Heart left ventricle (tissue), 16 donors: ENCODE measurements at regions not wholly inside any gene's neighbourhood (a gene's known extent, or its start where the extent isn't known, plus 50 kb on each side); places are given as distances from the start of the nearest gene placed in this dataset.

Experiments used
- ATAC-seq, 4 donors: fragments of 200-7000 bp; cut with Tn5 transposase; one replicate each; pipeline ENCODE4 v1.9.1; 2020 to 2022; ENCODE audit warnings: moderate library complexity in 4 of 4, mild to moderate bottlenecking in 3 of 4, moderate number of reproducible peaks in 1 of 4
- DNase-seq, 5 donors: peaks; one replicate each; pipeline ENCODE4 v3.0.0-alpha.2; 2020
- H3K27ac ChIP-seq, 12 donors: fragments of 200-600 bp; sonication (generic) in 4 of 12; one replicate each; pipeline versions ENCODE4 v1.5.0 to v1.8.0; 2016 to 2022; ENCODE audit warnings: mild to moderate bottlenecking in 2 of 12
- H3K27me3 ChIP-seq, 9 donors: fragments of 200-600 bp; sonication (generic) in 2 of 9; one replicate each; pipeline versions ENCODE4 v1.5.1 to v1.8.0; 2016 to 2022; ENCODE audit warnings: mild to moderate bottlenecking in 3 of 9
- H3K36me3 ChIP-seq, 9 donors: fragments of 200-600 bp; sonication (generic) in 2 of 9; one replicate each; pipeline versions ENCODE4 v1.5.0 to v1.8.0; 2018 to 2022; ENCODE audit warnings: mild to moderate bottlenecking in 2 of 9
- H3K4me1 ChIP-seq, 12 donors: fragments of 200-600 bp; sonication (generic) in 4 of 12; one replicate each; pipeline versions ENCODE4 v1.5.0 to v1.8.0; 2016 to 2022; ENCODE audit warnings: mild to moderate bottlenecking in 3 of 12
- H3K4me3 ChIP-seq, 12 donors: fragments of 200-600 bp; sonication (generic) in 4 of 12; one replicate each; pipeline versions ENCODE4 v1.5.0 to v1.8.0; 2017 to 2022; ENCODE audit warnings: mild to moderate bottlenecking in 9 of 12, moderate library complexity in 4 of 12
- H3K9me3 ChIP-seq, 12 donors: fragments of 200-600 bp; sonication (generic) in 4 of 12; one replicate each; pipeline versions ENCODE4 v1.5.0 to v1.8.0; 2016 to 2022; ENCODE audit warnings: mild to moderate bottlenecking in 1 of 12
- CTCF ChIP-seq, 12 donors: fragments of 200-600 bp; sonication (generic) in 4 of 12; IDR thresholded peaks; one replicate each; pipeline versions ENCODE4 v1.5.0 to v1.8.0; 2018 to 2022; ENCODE audit warnings: antibody characterized with exemption in 12 of 12, mild to moderate bottlenecking in 5 of 12
- POLR2A ChIP-seq, 2 donors: fragments of 450-650 bp; IDR thresholded peaks; one replicate each; pipeline ENCODE4 v1.6.1; 2017; ENCODE audit warnings: antibody characterized with exemption in 2 of 2, mild to moderate bottlenecking in 2 of 2, moderate library complexity in 2 of 2
- WGBS, 4 donors: extraction: QIAGEN DNeasy Blood & Tissue Kit in 2 of 4; methylation state at CpG; one replicate each; pipeline versions ENCODE4 v1.1.5 to v1.1.7; 2013 to 2018; 5-methylcytosine and 5-hydroxymethylcytosine counted together
- intact Hi-C, 10 donors: fragments of 100-400 bp; cut with DNase I; formaldehyde crosslinking; loops; one replicate each; pipeline versions ENCODE4 v1.11.1 to v1.14.2; 2022
- donor health status: ischemic (EF 13 %, LVEDD 7.1; RV severe dilation, severe dysfunction).
- donor health status: healthy with polysubstance abuse.
- donor health status: DM: no; HTN: yes; CAD: no.
- donor health status: DM: no; HTN: no; CAD: no.
- donor health status: ischemic (EF 25% LVEDD 6.9; RV normal size, moderate dysfunction).
- donor health status: ischemic (EF 25% LVEDD 5.7; RV mildly dilated, moderate dysfunction).
- donor health status: healthy.
- donor health status: DM: yes; HTN: yes; CAD: no.
- donor health status: ischemic (EF 35%, LVEDD 5.7; RV mildly dilated, moderate dysfunction).
- donor health status: nonischemic (EF 11% LVEDD 7.7; RV severe dilation, severe dysfunction).
- donor health status: DM: yes; HTN: yes; CAD: no.
- donor health status: PGD.
- donor health status: ischemic (EF 29% LVEDD 5.4; RV normal size, mild dysfunction).
- donor health status: nonischemic (EF 23%, LVEDD 6.1; RV moderate dilation, normal function).

- ATAC-seq (no peak), DNase-seq (no peak)
- Histone ChIP-seq H3K27me3 (no peaks in the 10 kb centered on the region), H3K36me3 (no peaks in the 10 kb centered on the region), H3K27ac (no peak overlapping the region), H3K4me1 (peaks cover 2 to 33% (median 9%) of the 10 kb centered on the region in 12 donors), H3K9me3 (peaks cover 0 to 5% (median 0%) of the 10 kb centered on the region in 12 donors), H3K4me3 (no peak overlapping the region)
- WGBS, 4 donors, result 78 to 89% (median 86%) methylated on average over 2 of the region's 2 CpGs
- TF ChIP-seq POLR2A (IDR thresholded peaks at IDR 0.05) (no peak), CTCF (IDR thresholded peaks at IDR 0.05) (no peak)
- intact Hi-C loops, result loop anchor here in 2 of 10 donors (10.0 kb wide), 2 partner anchors 212 to 472 kb away; no protein-coding TSS in a partner anchor
These were observed 384.0 kb upstream of the TGFBR2 start for GRCh38 chr3:30222441-30222840.

GRCh38 chr3:30225021-30225420 lies 381.4 kb upstream of the TGFBR2 start:
- TF ChIP-seq POLR2A (IDR thresholded peaks at IDR 0.05) (no peak), CTCF (IDR thresholded peaks at IDR 0.05) (no peak)
- peaks cover 0 to 5% (median 0%) of the 10 kb centered on the region in 12 donors for H3K9me3 ChIP-seq

GRCh38 chr3:30226601-30227151 lies 379.7 kb upstream of the TGFBR2 start:
- intact Hi-C loops, result loop anchor here in 2 of 10 donors (10.0 kb wide), 2 partner anchors 208 to 468 kb away; no protein-coding TSS in a partner anchor
- H3K27me3 ChIP-seq, result no peaks in the 10 kb centered on the region
- WGBS, 4 donors, result 43 to 54% (median 46%) methylated on average over 7 of the region's 7 CpGs
- TF ChIP-seq POLR2A (IDR thresholded peaks at IDR 0.05) (no peak), CTCF (IDR thresholded peaks at IDR 0.05) (no peak)
- peak in 1 of 5 donors; percentile 32 for DNase-seq
- H3K27ac ChIP-seq, result peak overlapping the region in 7 of 12 donors; percentile 25 to 79 (median 46)
- peak in 3 of 4 donors; percentile 23 to 62 (median 46) for ATAC-seq
- peaks cover 4 to 62% (median 31%) of the 10 kb centered on the region in 12 donors for H3K4me1 ChIP-seq
- H3K36me3 ChIP-seq, result no peaks in the 10 kb centered on the region
- no peak overlapping the region for H3K4me3 ChIP-seq
- peaks cover 0 to 5% (median 0%) of the 10 kb centered on the region in 12 donors for H3K9me3 ChIP-seq

More at GRCh38 chr3:30225021-30225420, 381.4 kb upstream of the TGFBR2 start:
- no peak for ATAC-seq
- no peak for DNase-seq
- H3K4me3 ChIP-seq, result no peak overlapping the region
- intact Hi-C loops, result loop anchor here in 2 of 10 donors (10.0 kb wide), 2 partner anchors 210 to 470 kb away; no protein-coding TSS in a partner anchor
- no peaks in the 10 kb centered on the region for H3K36me3 ChIP-seq
- WGBS, 4 donors, result 64 to 72% (median 70%) methylated on average over 2 of the region's 2 CpGs
- H3K27me3 ChIP-seq, result no peaks in the 10 kb centered on the region
- H3K4me1 ChIP-seq, result peaks cover 4 to 55% (median 22%) of the 10 kb centered on the region in 12 donors
- no peak overlapping the region for H3K27ac ChIP-seq

- DNase-seq, result no peak
- WGBS, 4 donors, result 24 to 43% (median 40%) methylated on average over 2 of the region's 2 CpGs
- ATAC-seq, result peak; percentile 34 to 76 (median 72)
- peak overlapping the region in 11 of 12 donors; percentile 4 to 79 (median 42) for H3K27ac ChIP-seq
- peaks cover 4 to 62% (median 35%) of the 10 kb centered on the region in 12 donors for H3K4me1 ChIP-seq
- H3K27me3 ChIP-seq, result no peaks in the 10 kb centered on the region
- no peaks in the 10 kb centered on the region for H3K36me3 ChIP-seq
- intact Hi-C loops, result loop anchor here in 2 of 10 donors (10.0 kb wide), 2 partner anchors 207 to 467 kb away; no protein-coding TSS in a partner anchor
- H3K4me3 ChIP-seq, result no peak overlapping the region
- H3K9me3 ChIP-seq, result peaks cover 0 to 5% (median 0%) of the 10 kb centered on the region in 12 donors
- TF ChIP-seq POLR2A (IDR thresholded peaks at IDR 0.05) (no peak), CTCF (IDR thresholded peaks at IDR 0.05) (no peak)
These were observed 378.7 kb upstream of the TGFBR2 start for GRCh38 chr3:30227571-30228301.
